Mesenchymal stem cell (in vitro differentiated cells and primary cell): ENCODE measurements at regions not wholly inside any gene's neighbourhood (a gene's known extent, or its start where the extent isn't known, plus 50 kb on each side); places are given as distances from the start of the nearest gene placed in this dataset.

ENCODE experiments used
- DNase-seq: peaks from one replicate; pipeline ENCODE4 v3.0.0-alpha.2; 2013
- H2AFZ ChIP-seq: one replicate; pipeline ENCODE4 v1.6.1; 2013; ENCODE audit warnings: low read depth, mild to moderate bottlenecking, control low read depth, inconsistent platforms, low read length, moderate library complexity
- H2AK5ac ChIP-seq: 2 replicates; pipeline ENCODE4 v1.6.1; 2013; ENCODE audit warnings: low read length, moderate library complexity, mild to moderate bottlenecking, inconsistent platforms; ENCODE audit not compliant: severe bottlenecking
- H2BK120ac ChIP-seq: one replicate; pipeline ENCODE4 v1.6.1; 2013; ENCODE audit warnings: low read depth, mild to moderate bottlenecking, inconsistent platforms, low read length, moderate library complexity
- H2BK12ac ChIP-seq, 2 experiments: one replicate each; pipeline ENCODE4 v1.6.1; 2013; ENCODE audit warnings: inconsistent platforms in 2 of 2, low read length in 2 of 2, mild to moderate bottlenecking in 2 of 2, moderate library complexity in 2 of 2, control low read depth in 1 of 2
- H2BK15ac ChIP-seq: one replicate; pipeline ENCODE4 v1.6.1; 2013; ENCODE audit warnings: mild to moderate bottlenecking, low read depth, inconsistent platforms; ENCODE audit not compliant: poor library complexity, severe bottlenecking
- H2BK5ac ChIP-seq: 2 replicates; pipeline ENCODE4 v1.6.1; 2013; ENCODE audit warnings: low read depth, mild to moderate bottlenecking, low read length, control low read depth, inconsistent platforms; ENCODE audit not compliant: poor library complexity, severe bottlenecking
- H3K14ac ChIP-seq, 2 experiments: one replicate each; pipeline ENCODE4 v1.6.1; 2013; ENCODE audit warnings: inconsistent platforms in 2 of 2, low read length in 2 of 2, control low read depth in 1 of 2, mild to moderate bottlenecking in 1 of 2, moderate library complexity in 1 of 2
- H3K18ac ChIP-seq, 2 experiments: one replicate each; pipeline ENCODE4 v1.6.1; 2013; ENCODE audit warnings: inconsistent platforms in 2 of 2, low read length in 2 of 2, control low read depth in 1 of 2, low read depth in 1 of 2, mild to moderate bottlenecking in 1 of 2
- H3K23ac ChIP-seq, 2 experiments: one replicate each; pipeline ENCODE4 v1.6.1; 2013; ENCODE audit warnings: inconsistent platforms in 2 of 2, low read length in 2 of 2, mild to moderate bottlenecking in 2 of 2, moderate library complexity in 2 of 2, control low read depth in 1 of 2
- H3K27ac ChIP-seq: 2 replicates; pipeline ENCODE4 v1.5.1; 2013; ENCODE audit warnings: mild to moderate bottlenecking, moderate library complexity, low read length, control low read depth, inconsistent platforms; ENCODE audit not compliant: poor library complexity, severe bottlenecking
- H3K27me3 ChIP-seq, 2 experiments: 2 replicates each; pipeline versions ENCODE4 v1.6.1 to v1.7.0; 2013; ENCODE audit warnings: low read length in 2 of 2, mild to moderate bottlenecking in 2 of 2, moderate library complexity in 2 of 2, control low read depth in 1 of 2, inconsistent platforms in 1 of 2; ENCODE audit not compliant: control insufficient read depth in 1 of 2, insufficient read depth in 1 of 2
- H3K36me3 ChIP-seq, 2 experiments: 2 replicates each; pipeline versions ENCODE4 v1.6.1 to v1.7.0; 2013; ENCODE audit warnings: low read length in 2 of 2, control low read depth in 1 of 2, inconsistent platforms in 1 of 2, low read depth in 1 of 2, mild to moderate bottlenecking in 1 of 2; ENCODE audit not compliant: insufficient read depth in 2 of 2, control insufficient read depth in 1 of 2
- H3K4ac ChIP-seq, 2 experiments: one replicate each; pipeline ENCODE4 v1.6.1; 2013; ENCODE audit warnings: inconsistent platforms in 2 of 2, low read length in 2 of 2, mild to moderate bottlenecking in 2 of 2, moderate library complexity in 2 of 2, control low read depth in 1 of 2, low read depth in 1 of 2
- H3K4me1 ChIP-seq: 2 replicates; pipeline ENCODE4 v1.6.1; 2013; ENCODE audit warnings: low read depth, low read length, control low read depth; ENCODE audit not compliant: control insufficient read depth, insufficient read depth
- H3K4me2 ChIP-seq: 2 replicates; pipeline ENCODE4 v1.6.1; 2013; ENCODE audit warnings: low read length, mild to moderate bottlenecking, inconsistent platforms; ENCODE audit not compliant: poor library complexity, severe bottlenecking
- H3K4me3 ChIP-seq, 2 experiments: 2 replicates each; pipeline versions ENCODE4 v1.5.1 to v1.7.0; 2013; ENCODE audit warnings: low read length in 2 of 2, mild to moderate bottlenecking in 2 of 2, control low read depth in 1 of 2, low read depth in 1 of 2; ENCODE audit not compliant: insufficient read depth in 1 of 2
- H3K79me1 ChIP-seq: replicated peaks from 2 replicates; pipeline ENCODE4 v1.6.1; 2013; ENCODE audit warnings: mild to moderate bottlenecking, control low read depth, low read length, inconsistent platforms; ENCODE audit not compliant: poor library complexity, severe bottlenecking
- H3K9ac ChIP-seq: 2 replicates; pipeline ENCODE4 v1.7.0; 2013; ENCODE audit warnings: mild to moderate bottlenecking, low read length, moderate library complexity
- H3K9me3 ChIP-seq: 2 replicates; pipeline ENCODE4 v1.7.0; 2013; ENCODE audit warnings: mild to moderate bottlenecking, low read length; ENCODE audit not compliant: control insufficient read depth
- H4K8ac ChIP-seq: one replicate; pipeline ENCODE4 v1.6.1; 2013; ENCODE audit warnings: inconsistent platforms, mild to moderate bottlenecking, low read length, moderate library complexity
- H4K91ac ChIP-seq: one replicate; pipeline ENCODE4 v1.6.1; 2013; ENCODE audit warnings: mild to moderate bottlenecking, low read length, inconsistent platforms
- WGBS: methylation state at CpG from one replicate; pipeline ENCODE4 v1.1.7; 2013; ENCODE audit warnings: mixed read lengths; 5-methylcytosine and 5-hydroxymethylcytosine counted together

- Histone ChIP-seq H2BK12ac (no peak overlapping the region), H3K27ac (no peak overlapping the region), H3K4me2 (no peak overlapping the region), H2BK120ac (no peak overlapping the region), H3K4ac (no peak overlapping the region), H4K8ac (no peak overlapping the region), H3K79me1 (no peaks in the 10 kb centered on the region), H3K23ac (no peak overlapping the region), H4K91ac (no peak overlapping the region), H3K27me3 (no peaks in the 10 kb centered on the region), H2BK5ac (no peak overlapping the region), H2BK15ac (no peak overlapping the region), H3K9me3 (no peaks in the 10 kb centered on the region), H2AK5ac (no peak overlapping the region), H3K4me1 (no peaks in the 10 kb centered on the region), H3K9ac (no peak overlapping the region), H3K18ac (no peak overlapping the region), H3K36me3 (no peaks in the 10 kb centered on the region), H3K14ac (no peak overlapping the region), H3K4me3 (no peak overlapping the region), H2AFZ (no peak overlapping the region)
- 100% methylated on average over 1 of the region's 1 CpG for WGBS
- no peak for DNase-seq
These were observed 586.3 kb downstream of the RERGL start for GRCh38 chr12:17503742-17504141.

DNA sequence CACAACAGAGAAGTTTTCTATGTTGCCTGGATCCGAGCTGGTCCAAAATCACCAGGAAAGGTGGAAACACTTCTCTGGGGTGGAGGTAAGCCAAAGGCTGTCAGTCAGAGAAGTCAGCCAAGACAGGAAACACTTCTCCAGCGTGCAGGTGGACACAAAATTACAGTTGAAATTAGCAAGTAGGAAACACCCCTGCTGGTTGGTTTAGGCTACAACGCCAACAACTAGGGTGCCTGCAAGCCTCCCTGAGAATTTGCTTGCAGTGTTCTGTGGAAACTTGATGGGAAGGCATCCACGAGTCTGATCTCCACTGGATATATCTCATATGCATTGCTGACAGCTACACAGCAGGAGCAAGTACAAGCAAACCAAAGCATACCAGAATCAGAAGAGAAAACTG lies 600.5 kb downstream of the RERGL start:
- Histone ChIP-seq H2AFZ (no peak overlapping the region), H3K9ac (no peak overlapping the region), H3K14ac (no peak overlapping the region), H3K9me3 (peaks cover 4% of the 10 kb centered on the region), H3K18ac (no peak overlapping the region), H3K79me1 (no peaks in the 10 kb centered on the region), H2BK12ac (no peak overlapping the region), H3K36me3 (no peaks in the 10 kb centered on the region), H3K4ac (no peak overlapping the region), H2BK5ac (no peak overlapping the region), H3K4me3 (no peak overlapping the region), H4K8ac (no peak overlapping the region), H4K91ac (no peak overlapping the region), H3K4me1 (no peaks in the 10 kb centered on the region), H3K27me3 (no peaks in the 10 kb centered on the region), H3K4me2 (no peak overlapping the region), H3K27ac (no peak overlapping the region), H2BK120ac (no peak overlapping the region), H2BK15ac (no peak overlapping the region), H3K23ac (no peak overlapping the region), H2AK5ac (no peak overlapping the region)
- no peak for DNase-seq
- WGBS: 54% methylated on average over 4 of the region's 4 CpGs

DNA sequence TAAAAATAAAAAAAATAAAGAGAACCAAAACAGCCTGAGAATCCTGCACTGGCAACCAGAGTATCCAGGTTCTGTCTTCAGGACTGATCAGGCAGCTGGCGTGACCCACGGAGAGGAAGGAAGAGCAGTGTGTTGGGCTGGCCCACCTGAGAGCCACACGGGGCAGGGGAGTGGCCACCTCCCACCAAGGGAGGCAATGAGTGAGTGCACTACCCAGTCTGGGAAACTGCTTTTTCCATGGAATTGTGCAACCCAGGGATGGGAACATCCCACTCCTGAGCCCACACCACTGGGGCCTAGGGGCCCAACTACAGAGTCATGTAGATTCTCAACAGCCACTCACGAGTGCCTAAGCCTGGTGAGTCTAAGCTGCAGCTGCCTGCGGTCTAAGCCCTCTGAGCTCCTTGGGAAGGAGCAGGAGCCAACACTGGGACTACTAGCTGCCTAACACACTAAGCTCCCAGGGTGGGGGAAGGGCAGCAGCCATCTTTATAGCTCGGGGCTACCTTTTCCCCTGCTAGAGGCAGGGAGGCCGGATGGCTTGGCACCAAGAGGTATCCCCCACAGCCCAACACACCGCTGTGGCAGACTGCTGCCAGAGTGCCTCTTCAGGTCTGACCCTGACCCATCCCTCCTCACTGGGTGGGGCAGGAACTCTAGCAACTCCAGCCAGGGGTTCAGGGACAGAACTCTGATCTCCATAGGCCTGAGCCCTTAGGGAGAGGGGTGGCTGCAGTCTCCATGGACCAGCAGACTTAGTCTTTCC lies 610.9 kb downstream of the RERGL start:
- Histone ChIP-seq H2BK5ac (no peak overlapping the region), H2AK5ac (no peak overlapping the region), H3K14ac (no peak overlapping the region), H4K91ac (no peak overlapping the region), H3K36me3 (no peaks in the 10 kb centered on the region), H3K27ac (no peak overlapping the region), H2BK120ac (no peak overlapping the region), H3K18ac (no peak overlapping the region), H2BK15ac (no peak overlapping the region), H3K9me3 (peaks cover 9% of the 10 kb centered on the region), H3K9ac (no peak overlapping the region), H3K4ac (no peak overlapping the region), H3K23ac (no peak overlapping the region), H2AFZ (no peak overlapping the region), H3K4me2 (no peak overlapping the region), H3K4me1 (no peaks in the 10 kb centered on the region), H3K79me1 (no peaks in the 10 kb centered on the region), H3K27me3 (no peaks in the 10 kb centered on the region), H2BK12ac (no peak overlapping the region), H4K8ac (no peak overlapping the region), H3K4me3 (no peak overlapping the region)
- 80% methylated on average over 8 of the region's 8 CpGs for WGBS
- DNase-seq: no peak

DNA sequence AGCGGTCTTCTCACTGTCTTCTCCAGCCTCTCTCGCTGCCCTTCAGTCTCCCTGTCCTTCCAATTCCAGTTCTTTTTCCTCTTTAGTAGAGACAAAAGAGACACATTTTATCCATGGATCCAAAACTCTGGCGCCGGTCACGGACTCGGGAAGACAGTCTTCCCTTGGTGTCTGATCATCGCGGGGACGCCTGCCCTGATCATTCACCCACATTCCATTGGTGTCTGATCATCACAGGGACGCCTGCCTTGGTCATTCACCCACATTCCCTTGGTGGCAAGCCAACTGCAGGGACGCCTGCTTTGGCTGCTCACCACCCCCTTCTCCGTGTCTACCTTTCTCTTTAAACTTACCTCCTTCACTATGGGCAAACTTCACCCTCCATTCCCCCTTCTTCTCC lies 619.5 kb downstream of the RERGL start:
- no peaks in the 10 kb centered on the region for H3K4me1 ChIP-seq
- no peak overlapping the region for H2BK15ac ChIP-seq
- peaks cover 2% of the 10 kb centered on the region for H3K9me3 ChIP-seq
- no peak overlapping the region for H2BK12ac ChIP-seq
- no peaks in the 10 kb centered on the region for H3K36me3 ChIP-seq
- H3K27me3 ChIP-seq: no peaks in the 10 kb centered on the region
- H3K27ac ChIP-seq: no peak overlapping the region
- H2BK120ac ChIP-seq: no peak overlapping the region
- H2AFZ ChIP-seq: no peak overlapping the region
- H2BK5ac ChIP-seq: no peak overlapping the region
- H3K4me2 ChIP-seq: no peak overlapping the region
- no peak overlapping the region for H3K18ac ChIP-seq
- no peak overlapping the region for H3K14ac ChIP-seq
- no peak overlapping the region for H3K4me3 ChIP-seq
- H4K8ac ChIP-seq: no peak overlapping the region
- no peak overlapping the region for H3K23ac ChIP-seq
- no peak overlapping the region for H3K9ac ChIP-seq
- no peak overlapping the region for H4K91ac ChIP-seq
- 90% methylated on average over 12 of the region's 12 CpGs for whole genome bisulfite sequencing
- H2AK5ac ChIP-seq: no peak overlapping the region
- no peak for DNase-seq
- no peaks in the 10 kb centered on the region for H3K79me1 ChIP-seq
- no peak overlapping the region for H3K4ac ChIP-seq
